ENCODE measurements at regions not wholly inside any gene's neighbourhood (a gene's known extent, or its start where the extent isn't known, plus 50 kb on each side); places are given as distances from the start of the nearest gene placed in this dataset.

- H3K79me2 ChIP-seq (ENCODE audit: control insufficient read depth, insufficient read depth, low read length): peaks cover 4% of the 10 kb centered on the region; the same call in 2 of the 3 replicates
- in situ Hi-C loops (cut with MboI) (no loop called here), intact Hi-C loops (cut with micrococcal nuclease) (no loop called here)
- peak overlapping the region; percentile 16; the same call in 1 of the 2 replicates for H2AFZ ChIP-seq (ENCODE audit: low read depth, low read length)
- POLR2A ChIA-PET: interaction anchor here (1.1 to 1.8 kb wide), 3 partner anchors 11 to 34 kb away, joined by 3 to 5 read pairs (median 3); no protein-coding TSS in a partner anchor
- CTCF ChIA-PET (ENCODE audit: low intra/inter-chr PET ratio): no interaction called here
- no peak overlapping the region for H3K4me2 ChIP-seq (ENCODE audit: insufficient read depth, low read length)
- H4K20me1 ChIP-seq (replicated peaks; ENCODE audit: control insufficient read depth, insufficient read depth, low read length): peaks cover 8% of the 10 kb centered on the region; the same call in 1 of the 2 replicates
- peaks cover 6% of the 10 kb centered on the region for H3K9me1 ChIP-seq (ENCODE audit: control insufficient read depth, insufficient read depth, low read length)
- no peak overlapping the region for H3K4me3 ChIP-seq
- H3K36me3 ChIP-seq (ENCODE audit: control insufficient read depth, insufficient read depth, low read length): no peaks in the 10 kb centered on the region
- no TSS peak for BruUV-seq (replicated peaks)
- H3K4me1 ChIP-seq (replicated peaks in 1 of 2; ENCODE audit: control insufficient read depth in 2 of 2, insufficient read depth in 2 of 2, low read length in 2 of 2): peaks cover 22 to 33% of the 10 kb centered on the region in 2 experiments
- TF ChIP-seq ZNF644 (tag; IDR thresholded peaks at IDR 0.05; ENCODE audit: low read depth) (no peak), BRD9 (IDR thresholded peaks at IDR 0.05; ENCODE audit: low read depth, partially characterized antibody) (no peak), ZNF174 (CRISPR knock-in tag; IDR thresholded peaks at IDR 0.05) (no peak)
- FAIRE-seq: no peak
- no peak for DNase-seq (ENCODE audit: extremely low read depth in 1 of 4, low spot score in 3 of 4)
- H3K27me3 ChIP-seq (ENCODE audit: control insufficient read depth in 2 of 2, insufficient read depth in 2 of 2, low read length in 2 of 2): no peaks in the 10 kb centered on the region
- ATAC-seq: no peak
- no peaks in the 10 kb centered on the region for H3K9me3 ChIP-seq (replicated peaks; ENCODE audit: control insufficient read depth, insufficient read depth, low read depth, low read length)
- no peak overlapping the region; a peak in 1 of 4 replicates for H3K9ac ChIP-seq (ENCODE audit: insufficient read depth in 1 of 2, low read depth in 2 of 2, low read length in 2 of 2)
- WGBS (ENCODE audit: insufficient coverage, low coverage, missing lambda C conversion rate): 14% methylated on average over 7 of the region's 7 CpGs
- H3K27ac ChIP-seq (ENCODE audit: extremely low read depth, low read depth, low read length): no peak overlapping the region
Measured at GRCh38 chr14:100425429-100425827, 102.3 kb downstream of the SLC25A47 start.

GRCh38 chr14:100426314-100426713, 103.2 kb downstream of the SLC25A47 start:
- Histone ChIP-seq H3K9ac (ENCODE audit: insufficient read depth in 1 of 2, low read depth in 2 of 2, low read length in 2 of 2) (no peak overlapping the region), H4K20me1 (replicated peaks; ENCODE audit: control insufficient read depth, insufficient read depth, low read length) (peaks cover 8% of the 10 kb centered on the region; the same call in 1 of the 2 replicates), H3K9me1 (ENCODE audit: control insufficient read depth, insufficient read depth, low read length) (peaks cover 6% of the 10 kb centered on the region), H3K27ac (ENCODE audit: extremely low read depth, low read depth, low read length) (no peak overlapping the region), H3K36me3 (ENCODE audit: control insufficient read depth, insufficient read depth, low read length) (no peaks in the 10 kb centered on the region), H3K9me3 (replicated peaks; ENCODE audit: control insufficient read depth, insufficient read depth, low read depth, low read length) (no peaks in the 10 kb centered on the region), H2AFZ (ENCODE audit: low read depth, low read length) (no peak overlapping the region), H3K27me3 (ENCODE audit: control insufficient read depth in 2 of 2, insufficient read depth in 2 of 2, low read length in 2 of 2) (no peaks in the 10 kb centered on the region), H3K79me2 (ENCODE audit: control insufficient read depth, insufficient read depth, low read length) (peaks cover 4% of the 10 kb centered on the region; the same call in 2 of the 3 replicates), H3K4me1 (replicated peaks in 1 of 2; ENCODE audit: control insufficient read depth in 2 of 2, insufficient read depth in 2 of 2, low read length in 2 of 2) (peaks cover 22 to 33% of the 10 kb centered on the region in 2 experiments), H3K4me3 (no peak overlapping the region), H3K4me2 (ENCODE audit: insufficient read depth, low read length) (no peak overlapping the region)
- in situ Hi-C loops (cut with MboI) (no loop called here), intact Hi-C loops (cut with micrococcal nuclease) (no loop called here)
- FAIRE-seq: no peak
- no peak for DNase-seq (ENCODE audit: extremely low read depth in 1 of 4, low spot score in 3 of 4)
- WGBS (ENCODE audit: insufficient coverage, low coverage, missing lambda C conversion rate): 72% methylated on average over 4 of the region's 12 CpGs
- ChIA-PET CTCF (ENCODE audit: low intra/inter-chr PET ratio) (no interaction called here), POLR2A (interaction anchor here (1.1 to 1.8 kb wide), 2 partner anchors 11 to 17 kb away, joined by 3 to 5 read pairs; no protein-coding TSS in a partner anchor)
- no TSS peak for BruUV-seq (replicated peaks)
- no peak for ATAC-seq
- TF ChIP-seq ZNF431 (CRISPR knock-in tag; IDR thresholded peaks at IDR 0.05) (no peak), ZNF77 (CRISPR knock-in tag; IDR thresholded peaks at IDR 0.05) (no peak), CREBBP (IDR thresholded peaks at IDR 0.05; ENCODE audit: low read depth, low read length) (no peak), PTTG1 (tag; IDR thresholded peaks at IDR 0.05; ENCODE audit: low read depth) (no peak), ZBTB7A (IDR thresholded peaks at IDR 0.05; ENCODE audit: borderline replicate concordance, control insufficient read depth, low read depth, low read length) (no peak), PTBP1 (IDR thresholded peaks at IDR 0.05; ENCODE audit: low read depth, low read length) (no peak), DACH1 (IDR thresholded peaks at IDR 0.05; ENCODE audit: partially characterized antibody) (no peak), ATF1 (CRISPR knock-in tag; IDR thresholded peaks at IDR 0.05) (no peak), ATF1 (tag; IDR thresholded peaks at IDR 0.05) (no peak)
